ENCODE measurements at regions not wholly inside any gene's neighbourhood (a gene's known extent, or its start where the extent isn't known, plus 50 kb on each side); places are given as distances from the start of the nearest gene placed in this dataset.

GRCh38 chr2:158905341-158905740, 63.1 kb upstream of the TANC1 start:
- TF ChIP-seq POLR2AphosphoS5 (IDR thresholded peaks at IDR 0.05) (no peak), CTCF (IDR thresholded peaks at IDR 0.05) (no peak), POLR2A (IDR thresholded peaks at IDR 0.05) (no peak), EP300 (IDR thresholded peaks at IDR 0.05; ENCODE audit: low read depth) (no peak)
